ENCODE measurements at regions not wholly inside any gene's neighbourhood (a gene's known extent, or its start where the extent isn't known, plus 50 kb on each side); places are given as distances from the start of the nearest gene placed in this dataset.

GRCh38 chr6:49264496-49264895 lies 198.6 kb downstream of the MMUT start:
- Histone ChIP-seq H3K9me3 (ENCODE audit: control insufficient read depth, insufficient read depth, low read length) (no peaks in the 10 kb centered on the region), H3K4me3 (ENCODE audit: low read depth, low read length) (no peak overlapping the region), H3K27ac (ENCODE audit: low read depth, low read length) (no peak overlapping the region), H3K27me3 (ENCODE audit: control insufficient read depth, insufficient read depth, low read length) (no peaks in the 10 kb centered on the region)
- ChIA-PET POLR2A (no interaction called here), CTCF (no interaction called here)
- no peak for DNase-seq (ENCODE audit: low read depth, low spot score)
- TF ChIP-seq, protein P1, sequence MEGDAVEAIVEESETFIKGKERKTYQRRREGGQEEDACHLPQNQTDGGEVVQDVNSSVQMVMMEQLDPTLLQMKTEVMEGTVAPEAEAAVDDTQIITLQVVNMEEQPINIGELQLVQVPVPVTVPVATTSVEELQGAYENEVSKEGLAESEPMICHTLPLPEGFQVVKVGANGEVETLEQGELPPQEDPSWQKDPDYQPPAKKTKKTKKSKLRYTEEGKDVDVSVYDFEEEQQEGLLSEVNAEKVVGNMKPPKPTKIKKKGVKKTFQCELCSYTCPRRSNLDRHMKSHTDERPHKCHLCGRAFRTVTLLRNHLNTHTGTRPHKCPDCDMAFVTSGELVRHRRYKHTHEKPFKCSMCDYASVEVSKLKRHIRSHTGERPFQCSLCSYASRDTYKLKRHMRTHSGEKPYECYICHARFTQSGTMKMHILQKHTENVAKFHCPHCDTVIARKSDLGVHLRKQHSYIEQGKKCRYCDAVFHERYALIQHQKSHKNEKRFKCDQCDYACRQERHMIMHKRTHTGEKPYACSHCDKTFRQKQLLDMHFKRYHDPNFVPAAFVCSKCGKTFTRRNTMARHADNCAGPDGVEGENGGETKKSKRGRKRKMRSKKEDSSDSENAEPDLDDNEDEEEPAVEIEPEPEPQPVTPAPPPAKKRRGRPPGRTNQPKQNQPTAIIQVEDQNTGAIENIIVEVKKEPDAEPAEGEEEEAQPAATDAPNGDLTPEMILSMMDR (IDR thresholded peaks at IDR 0.05; ENCODE audit: low read depth, low read length): no peak

- TF ChIP-seq, protein P1 (IDR thresholded peaks at IDR 0.05; ENCODE audit: low read depth, low read length): no peak
- POLR2A ChIA-PET: no interaction called here
- H3K4me3 ChIP-seq (ENCODE audit: low read depth, low read length): no peak overlapping the region
- H3K9me3 ChIP-seq (ENCODE audit: control insufficient read depth, insufficient read depth, low read length): no peaks in the 10 kb centered on the region
- H3K27me3 ChIP-seq (ENCODE audit: control insufficient read depth, insufficient read depth, low read length): no peaks in the 10 kb centered on the region
- DNase-seq (ENCODE audit: low read depth, low spot score): no peak
- CTCF ChIA-PET: no interaction called here
- H3K27ac ChIP-seq (ENCODE audit: low read depth, low read length): no peak overlapping the region
These were observed 205.5 kb downstream of the MMUT start for GRCh38 chr6:49257549-49257948.

DNA sequence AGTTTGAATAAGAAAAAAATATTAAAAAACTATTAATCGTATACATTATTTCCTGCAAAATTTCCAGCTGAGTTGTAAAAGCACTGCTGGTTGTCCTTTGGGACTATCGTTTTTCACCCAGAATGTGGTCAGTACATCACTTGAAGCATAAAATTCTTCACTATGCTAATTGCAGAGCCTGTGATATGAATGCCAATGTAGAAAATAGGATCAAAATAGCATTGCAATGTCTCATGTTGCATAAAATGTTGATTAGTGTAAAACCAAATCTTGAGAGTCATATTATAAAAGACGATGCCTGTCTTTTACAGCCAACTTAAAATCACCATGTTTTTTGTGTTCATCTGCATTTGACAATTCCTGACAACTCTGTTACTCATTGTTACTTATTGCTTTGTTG lies 207.7 kb downstream of the MMUT start:
- ChIA-PET POLR2A (no interaction called here), CTCF (no interaction called here)
- TF ChIP-seq, protein P1 (IDR thresholded peaks at IDR 0.05; ENCODE audit: low read depth, low read length): no peak
- no peak overlapping the region for H3K27ac ChIP-seq (ENCODE audit: low read depth, low read length)
- no peaks in the 10 kb centered on the region for H3K9me3 ChIP-seq (ENCODE audit: control insufficient read depth, insufficient read depth, low read length)
- no peak overlapping the region for H3K4me3 ChIP-seq (ENCODE audit: low read depth, low read length)
- no peak for DNase-seq (ENCODE audit: low read depth, low spot score)
- H3K27me3 ChIP-seq (ENCODE audit: control insufficient read depth, insufficient read depth, low read length): no peaks in the 10 kb centered on the region

DNA sequence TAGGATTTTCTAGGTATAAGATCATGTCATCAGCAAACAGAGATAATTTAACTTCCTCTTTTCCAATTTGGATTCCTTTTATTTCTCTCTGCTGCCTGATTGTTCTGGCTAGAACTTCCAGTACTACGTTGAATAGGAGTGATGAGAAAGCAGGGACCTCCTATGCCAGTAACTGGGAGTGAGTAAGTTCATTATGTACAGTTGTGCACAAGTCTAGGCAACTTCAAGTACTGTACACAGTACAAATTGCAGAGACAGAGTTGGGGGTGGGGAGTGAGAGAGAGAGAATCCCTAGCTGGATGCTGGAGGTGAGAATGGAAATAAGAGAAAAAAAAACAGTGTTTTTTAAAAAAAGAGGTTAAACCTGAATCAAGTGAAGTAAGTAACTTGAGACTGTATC lies 210.2 kb downstream of the MMUT start:
- no peaks in the 10 kb centered on the region for H3K9me3 ChIP-seq (ENCODE audit: control insufficient read depth, insufficient read depth, low read length)
- no peaks in the 10 kb centered on the region for H3K27me3 ChIP-seq (ENCODE audit: control insufficient read depth, insufficient read depth, low read length)
- ChIA-PET POLR2A (no interaction called here), CTCF (no interaction called here)
- DNase-seq (ENCODE audit: low read depth, low spot score): no peak
- no peak overlapping the region for H3K4me3 ChIP-seq (ENCODE audit: low read depth, low read length)
- TF ChIP-seq, protein P1 (IDR thresholded peaks at IDR 0.05; ENCODE audit: low read depth, low read length): no peak
- no peak overlapping the region for H3K27ac ChIP-seq (ENCODE audit: low read depth, low read length)

- POLR2A ChIA-PET: no interaction called here
These were observed 229.6 kb downstream of the MMUT start for GRCh38 chr6:49233483-49233882.

More at GRCh38 chr6:49233483-49233882, 229.6 kb downstream of the MMUT start:
- DNase-seq (ENCODE audit: low read depth, low spot score): no peak
- CTCF ChIA-PET: no interaction called here
- Histone ChIP-seq H3K4me3 (ENCODE audit: low read depth, low read length) (no peak overlapping the region), H3K27me3 (ENCODE audit: control insufficient read depth, insufficient read depth, low read length) (no peaks in the 10 kb centered on the region), H3K27ac (ENCODE audit: low read depth, low read length) (no peak overlapping the region), H3K9me3 (ENCODE audit: control insufficient read depth, insufficient read depth, low read length) (no peaks in the 10 kb centered on the region)
- TF ChIP-seq, protein P1 (IDR thresholded peaks at IDR 0.05; ENCODE audit: low read depth, low read length): no peak
